OCI-LY1 (cell line): ENCODE measurements at regions not wholly inside any gene's neighbourhood (a gene's known extent, or its start where the extent isn't known, plus 50 kb on each side); places are given as distances from the start of the nearest gene placed in this dataset.

Experiments
- H2AFZ ChIP-seq: fragments of 200-600 bp; sonication (generic), shearing (Covaris generic); 2 replicates; pipeline ENCODE4 v1.6.0; 2014; ENCODE audit warnings: antibody characterized with exemption, mild to moderate bottlenecking, low read length
- H3F3A ChIP-seq: fragments of 200-600 bp; sonication (generic), shearing (Covaris generic); 2 replicates; pipeline ENCODE4 v1.6.0; 2014; ENCODE audit warnings: mild to moderate bottlenecking, antibody characterized with exemption, low read length, moderate library complexity; ENCODE audit not compliant: insufficient read depth
- H3K27ac ChIP-seq: fragments of 200-600 bp; sonication (generic); 2 replicates; pipeline ENCODE4 v1.5.1; 2014; ENCODE audit warnings: low read length, mixed run types, mild to moderate bottlenecking, low read depth; ENCODE audit not compliant: poor library complexity, severe bottlenecking
- H3K27me3 ChIP-seq: fragments of 200-600 bp; sonication (generic); 2 replicates; pipeline ENCODE4 v1.6.0; 2014; ENCODE audit warnings: antibody characterized with exemption, mild to moderate bottlenecking, low read length, moderate library complexity; ENCODE audit not compliant: insufficient read depth
- H3K36me3 ChIP-seq: fragments of 200-600 bp; sonication (generic); 2 replicates; pipeline ENCODE4 v1.6.1; 2014; ENCODE audit warnings: mild to moderate bottlenecking, antibody characterized with exemption, low read length, moderate library complexity, mixed read lengths; ENCODE audit not compliant: insufficient read depth
- H3K4me1 ChIP-seq: fragments of 200-600 bp; sonication (generic); 2 replicates; pipeline ENCODE4 v1.5.1; 2014; ENCODE audit warnings: mild to moderate bottlenecking, low read length, moderate library complexity; ENCODE audit not compliant: insufficient read depth, severe bottlenecking
- H3K4me2 ChIP-seq: fragments of 200-600 bp; sonication (generic), shearing (Covaris generic); 2 replicates; pipeline ENCODE4 v1.6.1; 2014; ENCODE audit warnings: low read length
- H3K4me3 ChIP-seq: fragments of 200-600 bp; sonication (generic); 2 replicates; pipeline ENCODE4 v1.5.1; 2014; ENCODE audit warnings: low read length, low read depth, mild to moderate bottlenecking, mixed read lengths; ENCODE audit not compliant: poor library complexity, severe bottlenecking
- H3K79me2 ChIP-seq: fragments of 200-600 bp; shearing (Covaris generic); 2 replicates; pipeline ENCODE4 v1.6.1; 2016; ENCODE audit warnings: mixed run types, low read length, mixed read lengths; ENCODE audit not compliant: insufficient read depth
- H3K9ac ChIP-seq: fragments of 200-600 bp; sonication (generic), shearing (Covaris generic); 2 replicates; pipeline ENCODE4 v1.6.1; 2014; ENCODE audit warnings: mild to moderate bottlenecking, low read length, mixed read lengths
- H3K9me2 ChIP-seq: fragments of 200-600 bp; sonication (generic), shearing (Covaris generic); 2 replicates; pipeline ENCODE4 v1.6.1; 2014; ENCODE audit warnings: low read depth, mild to moderate bottlenecking, low read length, mixed read lengths
- H3K9me3 ChIP-seq: fragments of 200-600 bp; shearing (Covaris generic); 2 replicates; pipeline ENCODE4 v1.6.1; 2014; ENCODE audit warnings: low read length, mixed read lengths
- H4K20me1 ChIP-seq: fragments of 200-600 bp; sonication (generic), shearing (Covaris generic); 2 replicates; pipeline ENCODE4 v1.6.0; 2016; ENCODE audit warnings: mild to moderate bottlenecking, low read length; ENCODE audit not compliant: insufficient read depth
- CTCF ChIP-seq: fragments of 200-600 bp; sonication (generic), shearing (Covaris generic); IDR thresholded peaks from 2 replicates; pipeline ENCODE4 v1.5.1; 2017; ENCODE audit warnings: mild to moderate bottlenecking, antibody characterized with exemption, low read length, moderate library complexity, mixed read lengths
- EZH2 ChIP-seq: fragments of 200-600 bp; sonication (generic), shearing (Covaris generic); IDR thresholded peaks from 2 replicates; pipeline ENCODE4 v1.8.0; 2017; ENCODE audit warnings: borderline replicate concordance, mixed run types, mild to moderate bottlenecking, antibody characterized with exemption, low read length, moderate library complexity, mixed read lengths

DNA sequence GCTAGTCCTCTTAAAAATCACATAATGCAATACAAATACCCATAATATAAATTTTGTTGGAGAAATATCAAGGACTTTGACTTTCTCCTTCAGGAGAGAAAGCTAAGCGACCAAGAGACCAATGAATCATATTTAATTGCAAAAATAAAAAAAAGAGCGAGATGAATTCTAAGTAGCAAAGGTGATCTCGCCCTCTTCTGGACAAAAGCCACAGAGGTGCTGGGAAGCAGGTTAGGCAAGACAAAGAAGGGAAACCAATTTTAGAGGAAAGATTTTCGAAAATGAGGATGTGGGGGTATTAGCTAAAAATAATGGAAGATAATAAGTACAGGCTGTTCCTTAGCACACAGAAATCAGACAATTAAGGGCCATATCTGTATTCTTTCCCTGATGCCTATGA, 111.4 kb upstream of the PLAAT1 start:
- H3K9me3 ChIP-seq, result no peaks in the 10 kb centered on the region
- no peaks in the 10 kb centered on the region for H3K4me1 ChIP-seq
- no peaks in the 10 kb centered on the region; the same call in 1 of the 2 replicates for H3K27me3 ChIP-seq
- no peaks in the 10 kb centered on the region for H3K36me3 ChIP-seq
- H3K9me2 ChIP-seq, result no peaks in the 10 kb centered on the region
- H3K27ac ChIP-seq, result no peak overlapping the region
- no peak overlapping the region for H3K9ac ChIP-seq
- H2AFZ ChIP-seq, result no peak overlapping the region
- H4K20me1 ChIP-seq, result no peaks in the 10 kb centered on the region
- TF ChIP-seq EZH2, result no peak
- no peak for TF ChIP-seq CTCF
- no peak overlapping the region for H3K4me2 ChIP-seq
- no peaks in the 10 kb centered on the region for H3F3A ChIP-seq
- no peak overlapping the region for H3K4me3 ChIP-seq
- no peaks in the 10 kb centered on the region for H3K79me2 ChIP-seq

DNA sequence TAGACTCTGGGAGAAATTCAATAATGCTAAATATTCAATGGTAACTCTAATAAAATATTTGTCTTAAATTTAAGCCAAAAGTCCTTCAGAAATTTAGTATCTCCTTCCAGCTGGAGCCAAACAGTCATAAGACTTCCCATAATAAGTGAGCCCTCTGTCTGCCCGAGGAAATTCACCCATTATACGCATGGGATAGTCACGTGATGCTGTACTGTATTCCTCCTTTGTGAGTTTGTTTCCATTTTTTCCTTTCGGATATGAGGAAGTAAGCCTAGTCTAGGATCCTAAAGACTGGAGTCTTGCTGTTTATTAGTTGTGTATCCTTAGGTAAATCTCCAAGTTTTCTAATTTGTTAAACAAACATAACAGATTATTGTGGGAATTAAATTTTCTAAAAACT, 110.4 kb upstream of the PLAAT1 start:
- Histone ChIP-seq H3K4me3 (no peak overlapping the region), H3K9me3 (no peaks in the 10 kb centered on the region), H3K27ac (no peak overlapping the region), H4K20me1 (no peaks in the 10 kb centered on the region), H3K9ac (no peak overlapping the region), H3K36me3 (no peaks in the 10 kb centered on the region), H2AFZ (no peak overlapping the region), H3F3A (no peaks in the 10 kb centered on the region), H3K9me2 (no peaks in the 10 kb centered on the region), H3K4me1 (no peaks in the 10 kb centered on the region), H3K79me2 (no peaks in the 10 kb centered on the region), H3K4me2 (no peak overlapping the region), H3K27me3 (no peaks in the 10 kb centered on the region; the same call in 1 of the 2 replicates)
- TF ChIP-seq EZH2, result no peak
- TF ChIP-seq CTCF, result no peak

DNA sequence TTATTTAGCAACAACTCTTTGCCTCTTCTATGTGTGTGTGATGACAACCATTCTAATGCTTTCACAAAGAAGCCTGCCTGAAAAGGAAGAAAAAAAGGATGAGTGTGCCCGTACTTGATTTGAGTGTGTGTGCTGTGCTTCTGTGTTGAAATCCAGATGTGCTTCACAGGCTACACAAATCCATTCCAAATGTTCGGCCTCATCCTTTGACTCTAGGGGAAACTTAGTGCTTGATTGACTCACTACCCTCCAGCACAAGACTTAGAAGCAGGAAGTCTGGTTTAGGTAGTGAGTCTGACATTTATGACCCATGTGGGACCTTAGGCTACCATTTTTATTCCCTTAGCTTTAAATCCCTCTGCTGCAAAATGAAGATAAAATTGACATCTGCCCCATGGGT, 108.8 kb upstream of the PLAAT1 start:
- Histone ChIP-seq H3K4me1 (no peaks in the 10 kb centered on the region), H3K36me3 (no peaks in the 10 kb centered on the region), H3K27ac (no peak overlapping the region), H3K9me2 (no peaks in the 10 kb centered on the region), H3K27me3 (no peaks in the 10 kb centered on the region; the same call in 1 of the 2 replicates), H2AFZ (no peak overlapping the region), H3K9ac (no peak overlapping the region), H3K4me2 (no peak overlapping the region), H3K9me3 (no peaks in the 10 kb centered on the region), H3F3A (no peaks in the 10 kb centered on the region), H3K4me3 (no peak overlapping the region), H3K79me2 (no peaks in the 10 kb centered on the region), H4K20me1 (no peaks in the 10 kb centered on the region)
- TF ChIP-seq CTCF (no peak), EZH2 (no peak)
